CD4-positive, alpha-beta T cell (primary cell): ENCODE measurements at regions not wholly inside any gene's neighbourhood (a gene's known extent, or its start where the extent isn't known, plus 50 kb on each side); places are given as distances from the start of the nearest gene placed in this dataset.

ENCODE experiments used
- ATAC-seq: fragments of 200-7000 bp; cut with Tn5 transposase; one replicate; pipeline ENCODE4 v1.10.0; 2022; ENCODE audit warnings: mild to moderate bottlenecking; ENCODE audit not compliant: poor library complexity
- CTCF ChIA-PET: fragments of 350-600 bp; sonication (Branson Sonifier 250); formaldehyde crosslinking; loops from one replicate; lab custom pipeline; 2021; ENCODE audit warnings: antibody characterized with exemption, inconsistent platforms; lab: Charles Lee
- POLR2A ChIA-PET: fragments of 350-600 bp; sonication (Branson Sonifier 250); formaldehyde crosslinking; loops from one replicate; lab custom pipeline; 2021; ENCODE audit warnings: antibody characterized with exemption, inconsistent platforms; lab: Charles Lee
- DNase-seq, 14 experiments: peaks; one replicate each; pipeline ENCODE4 v3.0.0-alpha.2; 2013 to 2020; ENCODE audit warnings: mixed read lengths in 2 of 14
- H3K27ac ChIP-seq, 2 donors: one replicate each; pipeline versions ENCODE4 v1.5.1 to v1.7.0; 2013; ENCODE audit warnings: low read length in 2 of 2, low read depth in 1 of 2, mild to moderate bottlenecking in 1 of 2
- H3K27me3 ChIP-seq, 2 experiments: 1 replicate in 1 of 2; 2 replicates in 1 of 2; pipeline versions ENCODE4 v1.6.1 to v1.7.0; 2013; ENCODE audit warnings: low read length in 2 of 2, control low read depth in 1 of 2, mild to moderate bottlenecking in 1 of 2, moderate library complexity in 1 of 2; ENCODE audit not compliant: insufficient read depth in 2 of 2, control insufficient read depth in 1 of 2
- H3K36me3 ChIP-seq: one replicate; pipeline ENCODE4 v1.6.1; 2013; ENCODE audit warnings: low read length, control low read depth; ENCODE audit not compliant: insufficient read depth
- H3K4me1 ChIP-seq: one replicate; pipeline ENCODE4 v1.6.1; 2013; ENCODE audit warnings: low read length, control low read depth; ENCODE audit not compliant: insufficient read depth
- H3K4me3 ChIP-seq: one replicate; pipeline ENCODE4 v1.5.1; 2013; ENCODE audit warnings: mild to moderate bottlenecking, low read length, moderate library complexity
- H3K9me3 ChIP-seq, 2 experiments: 1 replicate in 1 of 2; 2 replicates in 1 of 2; pipeline versions ENCODE4 v1.6.1 to v1.7.0; 2013; ENCODE audit warnings: low read length in 2 of 2, mild to moderate bottlenecking in 2 of 2, control low read depth in 1 of 2, moderate library complexity in 1 of 2; ENCODE audit not compliant: control insufficient read depth in 1 of 2, insufficient read depth in 1 of 2
- H3K27ac Mint-ChIP-seq: one replicate; pipeline ENCODE4 v1.8.0; 2020; ENCODE audit warnings: mixed read lengths
- H3K27me3 Mint-ChIP-seq: one replicate; pipeline ENCODE4 v1.8.0; 2021; ENCODE audit warnings: mixed read lengths
- H3K36me3 Mint-ChIP-seq: one replicate; pipeline ENCODE4 v1.8.0; 2021; ENCODE audit warnings: low read depth, mixed read lengths
- H3K4me1 Mint-ChIP-seq: one replicate; pipeline ENCODE4 v1.8.0; 2021; ENCODE audit warnings: low read depth, mixed read lengths
- H3K4me3 Mint-ChIP-seq: one replicate; pipeline ENCODE4 v1.8.0; 2020; ENCODE audit warnings: mild to moderate bottlenecking, mixed read lengths
- H3K9me3 Mint-ChIP-seq: one replicate; pipeline ENCODE4 v1.8.0; 2020; ENCODE audit warnings: mixed read lengths
- CTCF ChIP-seq: fragments of 200-600 bp; IDR thresholded peaks from one replicate; pipeline ENCODE4 v1.8.0; 2022; ENCODE audit warnings: antibody characterized with exemption, mild to moderate bottlenecking
- intact Hi-C, 2 experiments: fragments of 100-400 bp; cut with DNase I in 1 of 2; cut with micrococcal nuclease in 1 of 2; formaldehyde crosslinking; loops; one replicate each; pipeline versions ENCODE4 v1.15.1 to v1.9.0; 2023 to 2025; cut with DNase I, micrococcal nuclease

- Mint-ChIP-seq H3K36me3 (no peaks in the 10 kb centered on the region), H3K9me3 (peaks cover 10% of the 10 kb centered on the region), H3K4me1 (no peaks in the 10 kb centered on the region), H3K27ac (no peak overlapping the region), H3K27me3 (no peaks in the 10 kb centered on the region), H3K4me3 (no peak overlapping the region)
- POLR2A ChIA-PET, result no interaction called here
- CTCF ChIA-PET, result no interaction called here
- no peaks in the 10 kb centered on the region for H3K4me1 ChIP-seq
- intact Hi-C loops, result no loop called here
- no peaks in the 10 kb centered on the region for H3K27me3 ChIP-seq
- no peak overlapping the region for H3K4me3 ChIP-seq
- no peak for ATAC-seq
- no peaks in the 10 kb centered on the region for H3K36me3 ChIP-seq
- peaks cover 0 to 4% of the 10 kb centered on the region in 2 experiments for H3K9me3 ChIP-seq
- TF ChIP-seq CTCF, result no peak
- H3K27ac ChIP-seq, result no peak overlapping the region
- no peak for DNase-seq
Observed at GRCh38 chr2:52831216-52831615, 936.4 kb upstream of the CHAC2 start.

GRCh38 chr2:52828112-52828511 is 939.5 kb upstream of the CHAC2 start:
- H3K27me3 Mint-ChIP-seq, result no peaks in the 10 kb centered on the region
- H3K4me3 Mint-ChIP-seq, result no peak overlapping the region
- ATAC-seq (no peak), DNase-seq (no peak)
- H3K27ac Mint-ChIP-seq, result no peak overlapping the region
- intact Hi-C loops, result no loop called here
- H3K36me3 ChIP-seq, result no peaks in the 10 kb centered on the region
- CTCF ChIA-PET, result interaction anchor here (1.1 kb wide), 1 partner anchor 16 kb away, joined by 3 read pairs; no protein-coding TSS in a partner anchor
- H3K9me3 Mint-ChIP-seq, result peaks cover 7% of the 10 kb centered on the region
- H3K9me3 ChIP-seq, result no peaks in the 10 kb centered on the region
- no peak overlapping the region for H3K27ac ChIP-seq
- no peak overlapping the region for H3K4me3 ChIP-seq
- no peaks in the 10 kb centered on the region for H3K36me3 Mint-ChIP-seq
- TF ChIP-seq CTCF, result no peak
- H3K4me1 ChIP-seq, result no peaks in the 10 kb centered on the region
- H3K27me3 ChIP-seq, result no peaks in the 10 kb centered on the region
- H3K4me1 Mint-ChIP-seq, result no peaks in the 10 kb centered on the region
- POLR2A ChIA-PET, result no interaction called here

- Mint-ChIP-seq H3K9me3 (peaks cover 5% of the 10 kb centered on the region), H3K4me3 (no peak overlapping the region), H3K27me3 (no peaks in the 10 kb centered on the region), H3K36me3 (no peaks in the 10 kb centered on the region), H3K4me1 (no peaks in the 10 kb centered on the region), H3K27ac (no peak overlapping the region)
- ATAC-seq, result no peak
- Histone ChIP-seq H3K4me3 (no peak overlapping the region), H3K4me1 (no peaks in the 10 kb centered on the region), H3K27me3 (no peaks in the 10 kb centered on the region), H3K27ac (no peak overlapping the region), H3K36me3 (no peaks in the 10 kb centered on the region), H3K9me3 (no peaks in the 10 kb centered on the region)
- intact Hi-C loops, result no loop called here
- no peak for TF ChIP-seq CTCF
- no peak for DNase-seq
- ChIA-PET POLR2A (no interaction called here), CTCF (no interaction called here)
Observed at GRCh38 chr2:52821631-52822030, 946.0 kb upstream of the CHAC2 start.
